Endodermal cell (in vitro differentiated cells): ENCODE measurements at regions not wholly inside any gene's neighbourhood (a gene's known extent, or its start where the extent isn't known, plus 50 kb on each side); places are given as distances from the start of the nearest gene placed in this dataset.

Experiments used
- DNase-seq: peaks from one replicate; pipeline ENCODE4 v3.0.0-alpha.2; 2017
- H3K27ac ChIP-seq: 2 replicates; pipeline ENCODE4 v1.5.1; 2013; ENCODE audit warnings: mild to moderate bottlenecking, low read depth, low read length, moderate library complexity
- H3K27me3 ChIP-seq: 2 replicates; pipeline ENCODE4 v1.6.1; 2013; ENCODE audit warnings: mild to moderate bottlenecking, low read length, moderate library complexity; ENCODE audit not compliant: insufficient read depth, control insufficient read depth, poor library complexity, severe bottlenecking
- H3K36me3 ChIP-seq: 2 replicates; pipeline ENCODE4 v1.7.0; 2013; ENCODE audit warnings: mild to moderate bottlenecking, low read length, moderate library complexity; ENCODE audit not compliant: control insufficient read depth, insufficient read depth
- H3K4me1 ChIP-seq: one replicate; pipeline ENCODE4 v1.7.0; 2013; ENCODE audit warnings: low read length; ENCODE audit not compliant: control insufficient read depth, insufficient read depth
- H3K4me3 ChIP-seq: 2 replicates; pipeline ENCODE4 v1.5.1; 2013; ENCODE audit warnings: mild to moderate bottlenecking, low read length, moderate library complexity
- H3K9ac ChIP-seq: 2 replicates; pipeline ENCODE4 v1.6.1; 2013; ENCODE audit warnings: mild to moderate bottlenecking, low read length, moderate library complexity; ENCODE audit not compliant: poor library complexity, severe bottlenecking; ENCODE audit errors: extremely low read depth
- H3K9me3 ChIP-seq: 2 replicates; pipeline ENCODE4 v1.6.1; 2013; ENCODE audit warnings: mild to moderate bottlenecking, low read length, moderate library complexity; ENCODE audit not compliant: control insufficient read depth
- H3K27ac Mint-ChIP-seq: 2 replicates; pipeline ENCODE4 v1.8.0; 2020; ENCODE audit warnings: mixed read lengths
- H3K27me3 Mint-ChIP-seq: 2 replicates; pipeline ENCODE4 v1.8.0; 2021; ENCODE audit warnings: mild to moderate bottlenecking, mixed read lengths; ENCODE audit not compliant: insufficient read depth
- H3K36me3 Mint-ChIP-seq: 2 replicates; pipeline ENCODE4 v1.8.0; 2020; ENCODE audit warnings: low read depth, mixed read lengths
- H3K4me1 Mint-ChIP-seq: 2 replicates; pipeline ENCODE4 v1.8.0; 2020; ENCODE audit warnings: mixed read lengths
- H3K4me3 Mint-ChIP-seq: 2 replicates; pipeline ENCODE4 v1.8.0; 2020; ENCODE audit warnings: mild to moderate bottlenecking, moderate library complexity, mixed read lengths
- H3K9me3 Mint-ChIP-seq: 2 replicates; pipeline ENCODE4 v1.8.0; 2020; ENCODE audit warnings: mild to moderate bottlenecking, mixed read lengths
- WGBS, 2 experiments: methylation state at CpG; one replicate each; pipeline versions ENCODE4 v1.1.5 to v1.1.7; 2013; ENCODE audit warnings: missing lambda C conversion rate in 2 of 2, mixed read lengths in 1 of 2; ENCODE audit not compliant: insufficient coverage in 1 of 2, insufficient read length in 1 of 2; 5-methylcytosine and 5-hydroxymethylcytosine counted together
- TF ChIP-seq, protein P1 (sequence below): fragments of 200-600 bp; sonication (generic); conservative IDR thresholded peaks from 2 replicates; pipeline ENCODE4 v1.5.0; 2021; ENCODE audit warnings: antibody characterized with exemption, mild to moderate bottlenecking

DNA sequence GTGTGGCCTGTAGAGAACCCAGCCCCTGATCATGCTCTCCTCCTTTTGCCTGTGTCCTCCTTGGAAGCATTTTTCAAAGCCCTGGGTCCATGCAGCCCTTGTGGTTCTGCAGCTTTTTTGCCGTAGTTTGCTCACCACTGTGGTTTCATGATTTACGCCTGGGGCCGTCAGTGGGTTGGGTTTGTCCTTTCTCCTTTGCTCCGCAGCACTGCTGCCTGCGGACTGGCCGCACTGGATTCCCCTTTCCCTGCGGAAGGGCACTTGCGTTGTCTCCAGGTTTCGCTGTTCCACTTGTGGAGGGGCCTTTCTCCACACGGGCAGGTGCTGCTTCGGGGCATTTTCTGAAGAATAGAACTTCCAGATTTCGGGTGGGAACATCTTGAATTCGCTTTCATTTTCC is 1260.9 kb downstream of the BRD1 start:
- H3K27ac Mint-ChIP-seq = no peak overlapping the region
- peaks cover 21% of the 10 kb centered on the region for H3K9me3 Mint-ChIP-seq
- no peak overlapping the region for H3K4me3 Mint-ChIP-seq
- Histone ChIP-seq H3K9ac (no peak overlapping the region), H3K4me3 (no peak overlapping the region), H3K4me1 (no peaks in the 10 kb centered on the region), H3K9me3 (peaks cover 17% of the 10 kb centered on the region), H3K27me3 (no peaks in the 10 kb centered on the region), H3K36me3 (no peaks in the 10 kb centered on the region), H3K27ac (no peak overlapping the region)
- 90 to 97% methylated on average over 11 to 13 of the region's 13 CpGs for WGBS, 2 experiments
- DNase-seq = no peak
- H3K4me1 Mint-ChIP-seq = peaks cover 2% of the 10 kb centered on the region
- peaks cover 6% of the 10 kb centered on the region for H3K36me3 Mint-ChIP-seq
- TF ChIP-seq, protein P1, sequence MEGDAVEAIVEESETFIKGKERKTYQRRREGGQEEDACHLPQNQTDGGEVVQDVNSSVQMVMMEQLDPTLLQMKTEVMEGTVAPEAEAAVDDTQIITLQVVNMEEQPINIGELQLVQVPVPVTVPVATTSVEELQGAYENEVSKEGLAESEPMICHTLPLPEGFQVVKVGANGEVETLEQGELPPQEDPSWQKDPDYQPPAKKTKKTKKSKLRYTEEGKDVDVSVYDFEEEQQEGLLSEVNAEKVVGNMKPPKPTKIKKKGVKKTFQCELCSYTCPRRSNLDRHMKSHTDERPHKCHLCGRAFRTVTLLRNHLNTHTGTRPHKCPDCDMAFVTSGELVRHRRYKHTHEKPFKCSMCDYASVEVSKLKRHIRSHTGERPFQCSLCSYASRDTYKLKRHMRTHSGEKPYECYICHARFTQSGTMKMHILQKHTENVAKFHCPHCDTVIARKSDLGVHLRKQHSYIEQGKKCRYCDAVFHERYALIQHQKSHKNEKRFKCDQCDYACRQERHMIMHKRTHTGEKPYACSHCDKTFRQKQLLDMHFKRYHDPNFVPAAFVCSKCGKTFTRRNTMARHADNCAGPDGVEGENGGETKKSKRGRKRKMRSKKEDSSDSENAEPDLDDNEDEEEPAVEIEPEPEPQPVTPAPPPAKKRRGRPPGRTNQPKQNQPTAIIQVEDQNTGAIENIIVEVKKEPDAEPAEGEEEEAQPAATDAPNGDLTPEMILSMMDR = no peak
- H3K27me3 Mint-ChIP-seq = peaks cover 9% of the 10 kb centered on the region

DNA sequence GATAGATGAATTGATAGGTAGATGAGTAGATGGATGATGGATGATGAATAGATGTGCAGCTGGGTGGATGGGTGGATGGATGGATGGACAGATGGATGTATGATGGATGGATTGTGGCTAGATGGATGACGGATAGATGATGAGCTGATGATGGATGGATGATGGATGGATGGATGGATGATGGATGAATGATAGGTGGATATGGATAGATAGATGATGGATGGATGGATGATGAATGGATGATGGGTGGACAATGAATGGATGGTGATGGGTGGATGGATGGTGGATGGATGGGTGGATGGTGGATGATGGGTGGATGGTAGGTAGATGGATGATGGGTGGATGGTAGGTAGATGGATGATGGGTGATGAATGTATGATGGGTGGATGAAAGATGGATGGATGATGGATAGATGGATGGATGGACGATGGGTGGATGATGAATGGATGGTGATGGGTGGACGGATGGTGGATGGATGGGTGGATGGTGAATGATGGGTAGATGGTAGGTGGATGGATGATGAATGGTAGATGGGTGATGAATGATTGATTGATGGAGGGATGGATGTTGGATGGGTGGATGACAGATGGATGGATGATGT is 1261.7 kb downstream of the BRD1 start:
- DNase-seq = no peak
- no peak overlapping the region for H3K9ac ChIP-seq
- no peak overlapping the region for H3K4me3 ChIP-seq
- peaks cover 6% of the 10 kb centered on the region for H3K36me3 Mint-ChIP-seq
- H3K36me3 ChIP-seq = no peaks in the 10 kb centered on the region
- H3K27me3 ChIP-seq = no peaks in the 10 kb centered on the region
- TF ChIP-seq, protein P1 = no peak
- H3K4me3 Mint-ChIP-seq = no peak overlapping the region
- 90 to 94% methylated on average over 3 of the region's 3 CpGs for WGBS, 2 experiments
- no peak overlapping the region for H3K27ac Mint-ChIP-seq
- no peaks in the 10 kb centered on the region for H3K4me1 ChIP-seq
- H3K27ac ChIP-seq = no peak overlapping the region
- peaks cover 2% of the 10 kb centered on the region for H3K4me1 Mint-ChIP-seq
- peaks cover 7% of the 10 kb centered on the region for H3K27me3 Mint-ChIP-seq
- peaks cover 16% of the 10 kb centered on the region for H3K9me3 Mint-ChIP-seq
- H3K9me3 ChIP-seq = peaks cover 14% of the 10 kb centered on the region

DNA sequence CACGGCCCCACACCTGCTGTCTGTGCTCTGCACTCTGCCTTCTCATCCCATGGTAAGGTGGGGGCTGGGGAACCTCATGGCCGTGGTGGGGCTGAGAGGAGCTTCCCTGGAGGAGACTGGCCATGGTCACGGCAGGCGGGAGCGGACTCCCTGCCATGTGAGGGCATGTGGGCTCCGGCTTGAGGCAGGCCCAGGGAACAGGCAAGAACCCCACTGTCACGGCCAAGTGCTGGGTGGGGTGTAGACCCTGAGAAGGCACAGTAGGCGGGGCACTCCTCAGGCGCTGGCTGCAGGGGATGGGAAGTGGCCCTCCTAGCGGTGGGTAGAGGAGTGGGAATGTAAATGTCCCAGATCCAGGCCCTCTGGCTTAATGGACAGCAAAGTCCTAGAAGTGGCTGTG is 1262.7 kb downstream of the BRD1 start:
- Histone ChIP-seq H3K9me3 (peaks cover 4% of the 10 kb centered on the region), H3K27ac (no peak overlapping the region), H3K36me3 (no peaks in the 10 kb centered on the region), H3K9ac (no peak overlapping the region), H3K4me3 (no peak overlapping the region), H3K27me3 (no peaks in the 10 kb centered on the region), H3K4me1 (no peaks in the 10 kb centered on the region)
- Mint-ChIP-seq H3K27me3 (peaks cover 7% of the 10 kb centered on the region), H3K4me1 (peaks cover 2% of the 10 kb centered on the region), H3K27ac (no peak overlapping the region), H3K9me3 (peaks cover 6% of the 10 kb centered on the region), H3K4me3 (no peak overlapping the region), H3K36me3 (no peaks in the 10 kb centered on the region)
- TF ChIP-seq, protein P1 = no peak
- WGBS, 2 experiments = 95 to 100% methylated on average over 3 to 10 of the region's 10 CpGs
- DNase-seq = no peak
